ENCODE measurements at regions not wholly inside any gene's neighbourhood (a gene's known extent, or its start where the extent isn't known, plus 50 kb on each side); places are given as distances from the start of the nearest gene placed in this dataset.

DNA sequence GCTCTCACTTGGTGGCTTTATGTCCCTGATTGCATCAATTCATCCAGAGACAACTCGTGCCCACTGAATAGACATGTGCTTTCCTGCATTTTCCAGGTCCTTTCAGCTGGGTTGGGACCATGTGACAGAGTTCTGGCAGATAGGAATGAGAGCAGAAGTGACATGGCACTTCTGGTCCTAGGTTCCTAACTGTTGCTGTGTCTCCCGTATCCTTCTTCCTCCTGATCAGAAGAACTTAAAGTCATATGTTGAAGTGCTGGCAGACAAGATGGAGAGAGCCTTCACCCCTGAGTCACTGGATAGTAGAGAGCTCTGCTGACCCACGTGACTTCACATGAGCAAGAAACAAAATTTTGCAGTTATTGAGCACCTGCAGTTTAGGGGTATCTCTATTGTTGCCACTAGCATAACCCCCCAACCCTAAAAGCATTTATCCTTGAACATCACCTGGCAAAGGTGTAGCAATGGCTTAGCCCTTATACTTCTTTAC lies 80.0 kb downstream of the NREP start:
- no peak for DNase-seq (ENCODE audit: extremely low spot score, insufficient read length, low read depth)

DNA sequence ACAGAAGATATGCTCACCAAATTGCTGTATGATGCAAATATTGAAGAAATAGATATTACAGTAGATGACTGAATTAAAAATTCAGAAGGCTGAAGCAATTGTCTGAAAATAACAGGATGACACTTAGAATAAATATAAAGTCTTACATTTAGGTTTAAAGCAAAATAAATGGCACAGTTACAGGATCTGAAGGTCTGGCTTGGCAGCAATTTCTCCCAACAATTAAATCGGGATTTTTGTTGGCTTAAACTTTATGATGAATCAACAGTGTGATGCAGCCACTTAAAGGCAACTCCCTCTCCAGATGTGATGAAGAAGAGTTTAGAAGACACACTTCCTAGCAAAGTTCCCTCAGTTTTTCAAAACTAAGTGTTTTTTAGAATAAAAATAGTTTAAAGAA lies 80.5 kb downstream of the NREP start:
- DNase-seq (ENCODE audit: extremely low spot score, insufficient read length, low read depth) (no peak), FAIRE-seq (no peak)

More for the DNA sequence above, 80.0 kb downstream of the NREP start:
- FAIRE-seq: no peak

DNA sequence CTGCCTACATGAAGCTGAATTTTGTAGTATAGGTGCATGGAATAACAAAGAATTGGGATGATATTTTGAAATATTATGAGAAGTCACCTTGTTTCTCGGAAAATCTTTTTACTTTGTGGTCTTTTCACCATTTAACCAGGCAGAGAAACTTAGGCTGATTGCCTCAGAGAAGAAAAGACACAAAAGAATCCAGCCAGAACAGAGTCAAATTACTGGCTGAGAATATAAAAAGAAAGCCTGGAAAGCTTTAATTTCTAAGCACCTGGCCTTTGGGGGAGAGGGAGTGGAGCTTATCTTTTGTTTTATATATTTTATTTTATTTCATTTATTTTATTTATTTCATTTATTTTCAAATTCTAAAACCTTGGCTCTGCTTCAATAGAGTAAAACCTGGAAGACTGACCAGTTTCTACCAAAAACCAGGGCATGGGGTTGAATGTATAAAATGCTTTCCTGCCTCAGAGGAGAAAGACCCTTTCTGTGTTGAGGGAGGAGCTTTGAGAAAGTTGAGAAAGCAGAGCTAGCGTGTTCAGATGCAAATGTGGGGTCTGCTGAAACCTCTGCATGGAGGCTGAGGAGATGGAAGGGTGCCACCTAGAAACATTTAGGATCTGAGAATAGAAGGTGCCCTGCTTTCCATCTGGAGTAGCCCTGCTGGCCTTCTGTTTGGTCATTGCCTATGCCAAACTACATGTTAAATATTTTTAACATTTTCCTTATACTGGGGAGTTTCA lies 81.6 kb downstream of the NREP start:
- no peak for FAIRE-seq
- no peak for DNase-seq (ENCODE audit: extremely low spot score, insufficient read length, low read depth)

DNA sequence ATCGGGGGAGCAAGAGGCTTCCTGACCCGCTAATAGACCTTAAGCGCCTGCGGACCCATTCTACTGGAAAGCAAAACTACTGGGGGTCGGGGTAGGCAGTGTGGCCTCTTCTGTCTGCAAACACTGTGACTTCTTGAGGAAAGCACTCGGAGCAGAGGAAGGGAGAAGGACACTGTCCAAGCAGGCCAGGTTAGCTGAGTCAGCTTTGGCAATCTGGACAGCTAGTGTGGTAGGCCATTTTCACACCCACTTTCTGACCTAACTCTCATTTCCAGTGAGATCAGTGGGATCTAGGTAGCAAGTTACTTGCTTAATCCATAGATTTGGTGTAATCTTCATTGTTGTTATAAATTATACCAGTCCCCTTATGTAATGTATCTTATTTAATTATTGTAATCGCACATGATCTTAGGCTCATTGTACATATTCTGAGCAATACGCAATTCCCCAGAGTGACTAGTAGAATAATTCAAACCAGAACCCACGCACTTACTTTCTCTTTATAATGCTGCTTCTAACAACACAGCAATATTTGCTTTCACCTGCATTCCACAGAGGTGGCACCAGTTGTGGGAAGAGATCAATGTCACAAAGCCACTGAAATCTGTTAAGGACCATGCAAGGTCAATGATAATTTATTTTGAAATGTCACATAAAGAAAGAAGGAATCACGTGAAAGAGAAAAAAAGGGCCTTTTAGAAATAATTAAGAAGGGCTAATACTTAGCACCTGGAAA lies 82.9 kb downstream of the NREP start:
- FAIRE-seq (no peak), DNase-seq (ENCODE audit: extremely low spot score, insufficient read length, low read depth) (no peak)

DNA sequence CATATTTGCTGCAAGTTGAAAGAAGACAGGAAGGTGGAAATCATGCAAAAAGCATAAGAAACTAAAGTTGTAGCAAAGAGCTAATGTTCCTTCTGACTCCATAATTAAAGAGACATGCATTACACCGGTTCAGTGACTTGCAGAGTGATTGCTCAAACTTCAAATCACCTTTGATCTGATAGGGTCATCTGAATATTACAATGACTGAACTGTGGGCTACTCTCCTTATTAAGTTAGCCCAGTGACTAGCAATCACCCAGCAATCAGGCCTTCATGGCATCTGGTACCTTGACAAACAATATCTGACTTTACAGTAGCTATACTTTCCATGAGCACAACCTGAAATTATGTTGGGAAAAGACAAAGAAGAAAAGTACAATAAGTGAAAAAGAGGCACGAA lies 84.9 kb downstream of the NREP start:
- no peak for FAIRE-seq
- DNase-seq (ENCODE audit: extremely low spot score, insufficient read length, low read depth): no peak

DNA sequence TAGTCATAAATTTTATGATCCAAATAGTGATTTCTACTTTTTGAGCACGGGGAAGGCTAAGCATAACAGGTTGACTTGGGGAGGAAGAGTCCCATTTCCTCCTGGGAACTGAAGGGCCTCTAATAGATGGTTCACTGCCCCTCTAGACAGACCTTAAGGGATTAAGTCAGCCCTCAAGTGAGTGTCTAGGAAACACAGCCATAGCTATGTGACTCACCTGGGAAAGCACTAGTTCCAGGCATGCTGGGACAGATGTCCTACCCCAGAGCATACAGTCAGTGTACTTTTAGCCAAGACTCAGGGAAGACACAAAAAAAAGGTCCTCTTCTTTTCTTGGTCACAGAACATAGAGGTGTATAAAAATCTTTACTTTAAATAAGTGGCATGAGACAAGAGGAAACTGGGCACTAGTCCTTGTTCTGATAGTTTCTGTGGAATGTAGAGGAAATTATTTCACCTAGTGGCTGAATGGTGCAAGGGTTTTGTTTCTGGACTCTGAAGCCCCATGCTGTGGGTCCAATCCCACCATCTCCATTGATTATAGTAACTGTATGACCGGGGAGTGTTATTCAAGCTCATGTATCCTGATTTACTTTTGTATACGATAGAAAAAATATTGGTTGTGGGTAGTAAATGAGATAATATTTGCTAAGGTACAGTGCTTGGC lies 86.0 kb downstream of the NREP start:
- FAIRE-seq: no peak
- no peak for DNase-seq (ENCODE audit: extremely low spot score, insufficient read length, low read depth)

DNA sequence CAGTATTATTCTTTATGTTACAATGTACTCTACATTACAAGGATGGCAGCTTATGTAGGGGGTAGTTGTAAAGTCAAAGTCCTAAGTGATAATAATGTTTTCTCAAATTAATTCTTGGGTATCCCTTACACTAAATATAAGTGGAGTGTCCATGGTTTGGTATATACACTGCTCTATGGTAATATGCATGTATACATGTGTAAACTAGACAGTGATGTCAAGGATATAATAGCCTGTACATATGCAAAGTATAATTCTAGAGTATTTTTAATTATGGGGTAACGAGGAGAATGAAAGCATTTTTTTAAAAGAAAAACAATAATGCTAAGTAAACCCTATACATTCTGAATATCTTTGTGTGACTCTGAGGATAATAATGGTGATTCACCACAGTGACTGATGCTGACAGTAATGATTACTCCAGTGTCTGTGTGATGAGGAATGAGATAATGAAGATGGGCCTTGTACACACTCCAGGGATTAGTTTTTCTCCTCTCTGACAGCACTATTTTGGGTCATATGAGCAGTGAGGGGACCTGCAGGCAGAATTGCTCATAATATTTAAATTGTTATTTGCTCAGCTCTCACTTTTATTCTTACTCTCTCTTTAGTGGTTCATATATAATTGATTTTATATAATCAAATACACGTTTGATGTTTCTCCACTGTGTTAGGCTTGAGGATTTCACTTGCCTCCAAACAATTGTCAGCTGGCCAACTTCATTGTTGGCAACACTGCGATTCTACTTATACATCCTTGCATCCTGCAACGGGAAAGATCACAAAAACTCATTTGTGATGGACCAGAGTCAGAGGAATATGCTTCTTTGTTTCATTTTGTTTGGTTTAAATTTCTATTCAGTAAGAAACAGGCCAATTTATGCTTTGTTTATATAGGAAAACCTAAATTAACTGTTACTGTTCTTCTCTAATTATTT lies 88.2 kb downstream of the NREP start:
- FAIRE-seq (no peak), DNase-seq (ENCODE audit: extremely low spot score, insufficient read length, low read depth) (no peak)

DNA sequence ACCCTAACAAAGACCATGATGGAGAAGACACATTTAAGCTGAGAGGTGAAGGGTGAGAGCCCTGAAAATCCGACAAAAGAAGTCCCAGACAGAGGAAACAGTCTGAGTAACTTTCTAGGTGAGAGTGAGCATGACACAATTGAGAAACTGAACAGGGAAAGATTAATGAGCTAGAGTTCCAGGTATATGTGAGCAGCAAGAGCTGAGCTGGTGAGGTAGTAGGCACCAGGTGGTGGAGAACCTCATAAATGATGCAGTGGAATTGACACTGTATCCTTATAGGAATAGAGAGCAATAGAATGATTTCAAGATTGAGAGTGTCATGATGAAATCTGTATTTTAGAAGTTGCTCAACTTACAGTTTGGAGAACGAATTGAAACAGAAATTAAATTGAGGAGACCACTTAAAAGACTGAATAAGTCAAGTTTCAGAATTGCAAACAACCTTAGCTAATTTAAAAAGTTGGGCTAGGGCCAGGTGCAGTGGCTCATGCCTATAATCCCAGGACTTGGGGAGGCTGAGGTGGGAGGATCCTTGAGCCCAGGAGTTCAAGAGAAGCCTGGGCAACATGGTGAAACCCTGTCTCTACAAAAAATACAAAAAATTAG lies 89.8 kb downstream of the NREP start:
- DNase-seq (ENCODE audit: extremely low spot score, insufficient read length, low read depth) (no peak), FAIRE-seq (peak; percentile 59)

DNA sequence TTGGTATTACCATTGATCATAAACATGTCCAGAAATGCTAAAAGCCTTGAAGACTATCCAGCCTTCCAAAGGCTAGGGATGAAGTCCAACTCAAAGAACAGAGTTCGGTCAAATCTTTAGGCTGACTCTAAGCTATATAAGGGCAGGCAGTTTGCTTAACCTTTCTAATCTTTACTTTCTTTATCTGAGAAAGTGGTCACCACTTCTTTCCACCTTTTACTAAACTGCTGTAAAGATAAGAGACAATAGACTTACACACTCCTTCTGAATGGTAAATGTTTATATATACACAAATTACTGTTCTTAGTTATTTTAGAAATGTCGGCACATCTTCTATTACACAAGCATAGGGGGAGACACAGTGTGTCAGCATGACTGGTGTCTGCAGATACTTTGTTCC lies 100.4 kb downstream of the NREP start:
- FAIRE-seq: no peak

DNA sequence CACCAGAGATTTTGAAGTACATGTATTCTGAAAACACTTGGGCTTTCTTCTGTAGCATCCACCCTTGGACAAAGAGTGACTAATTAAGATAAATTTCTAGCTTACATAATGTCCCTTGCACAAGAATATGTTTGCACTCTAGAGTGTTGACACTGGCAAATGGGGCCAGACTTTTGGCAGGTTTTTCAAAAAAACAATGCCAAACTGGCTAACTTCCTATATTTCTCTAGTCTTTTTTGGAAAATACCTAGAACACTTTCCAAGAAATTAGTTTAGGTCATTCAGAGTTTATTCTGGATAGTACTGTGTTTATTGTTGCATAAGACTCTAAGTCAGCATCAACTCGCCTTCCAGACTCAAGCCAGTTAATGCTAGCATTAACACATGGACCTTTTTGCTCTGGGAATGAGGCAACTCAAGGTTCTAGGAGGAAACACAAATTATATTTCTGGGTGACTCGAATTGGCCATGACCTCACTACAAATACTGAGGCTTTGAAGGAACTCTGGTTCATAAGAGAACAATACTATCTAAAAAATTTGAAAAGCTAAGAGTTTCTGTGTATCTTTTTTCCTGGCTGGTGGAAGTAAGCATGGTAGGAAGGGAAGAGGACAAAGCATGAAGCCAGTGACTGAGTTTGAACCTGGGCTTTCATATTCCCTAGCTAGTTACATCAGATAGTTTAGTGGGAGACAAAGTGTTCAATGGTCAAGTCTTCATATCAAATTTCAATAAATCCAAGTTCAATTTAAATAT lies 101.6 kb downstream of the NREP start:
- no peak for DNase-seq (ENCODE audit: extremely low spot score, insufficient read length, low read depth)

More for the DNA sequence above, 100.4 kb downstream of the NREP start:
- no peak for DNase-seq (ENCODE audit: extremely low spot score, insufficient read length, low read depth)

DNA sequence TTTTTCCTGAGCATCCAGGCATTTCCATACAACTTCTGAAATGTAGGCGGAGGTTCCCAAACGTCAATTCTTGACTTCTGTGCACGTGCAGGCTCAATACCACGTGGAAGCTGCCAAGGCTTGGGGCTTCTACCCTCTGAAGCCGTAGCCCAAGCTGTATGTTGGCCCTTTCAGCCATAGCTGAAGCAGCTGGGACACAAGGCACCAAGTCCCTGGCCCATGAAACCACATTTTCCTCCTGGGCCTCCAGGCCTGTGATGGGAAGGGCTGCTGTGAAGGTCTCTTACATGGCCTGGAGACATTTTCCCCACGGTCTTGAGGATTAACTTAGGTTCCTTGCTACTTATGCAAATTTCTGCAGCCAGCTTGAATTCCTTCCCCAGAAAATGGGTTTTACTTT lies 103.6 kb downstream of the NREP start:
- FAIRE-seq: no peak
- no peak for DNase-seq (ENCODE audit: extremely low spot score, insufficient read length, low read depth)

More for the DNA sequence above, 101.6 kb downstream of the NREP start:
- no peak for FAIRE-seq

DNA sequence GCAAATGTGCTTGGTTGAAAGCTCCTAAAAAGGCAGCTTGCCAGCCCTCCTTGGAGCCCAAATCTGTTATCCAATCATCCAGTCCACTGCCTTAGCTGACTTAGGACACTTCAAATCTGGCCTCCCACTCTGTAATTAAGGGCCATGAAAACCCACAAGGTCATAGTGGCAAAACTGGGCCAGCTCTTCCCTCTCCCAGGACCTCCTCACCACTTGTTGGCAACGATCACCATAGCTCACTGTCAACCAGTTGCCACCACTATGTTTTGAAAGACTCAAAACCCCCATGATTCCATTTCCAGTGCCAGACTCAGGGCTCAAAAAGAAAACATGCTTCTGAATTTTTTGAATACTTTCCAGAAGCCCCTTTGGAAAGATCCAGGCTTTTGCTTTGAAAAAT lies 107.5 kb downstream of the NREP start:
- FAIRE-seq: no peak
- no peak for DNase-seq (ENCODE audit: extremely low spot score, insufficient read length, low read depth)

DNA sequence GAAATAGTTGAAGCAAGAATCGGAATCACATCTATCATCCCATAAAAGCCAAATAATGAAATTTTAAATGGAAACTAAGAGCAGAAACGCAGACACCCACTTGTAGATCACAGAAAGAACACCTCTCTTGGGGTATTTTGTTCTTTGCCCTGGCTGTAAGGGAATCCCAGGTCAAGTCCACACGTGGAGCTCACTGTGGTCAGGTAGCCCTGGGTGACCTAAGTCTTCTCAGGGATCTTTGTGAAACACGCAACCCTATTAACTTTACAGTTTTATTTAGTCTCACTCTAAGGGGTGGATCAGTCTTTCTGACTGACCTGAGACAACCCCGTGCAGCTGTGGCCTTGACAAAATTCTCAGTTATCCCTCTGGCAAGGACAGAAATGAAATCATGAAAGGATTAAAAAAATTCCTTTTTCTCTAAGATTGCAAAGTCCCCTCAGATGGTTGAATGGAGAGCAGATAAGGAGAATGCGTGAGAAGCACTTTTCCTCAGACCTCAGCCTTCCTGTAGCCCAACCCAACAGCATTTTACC lies 111.6 kb downstream of the NREP start:
- FAIRE-seq (no peak), DNase-seq (ENCODE audit: extremely low spot score, insufficient read length, low read depth) (no peak)

DNA sequence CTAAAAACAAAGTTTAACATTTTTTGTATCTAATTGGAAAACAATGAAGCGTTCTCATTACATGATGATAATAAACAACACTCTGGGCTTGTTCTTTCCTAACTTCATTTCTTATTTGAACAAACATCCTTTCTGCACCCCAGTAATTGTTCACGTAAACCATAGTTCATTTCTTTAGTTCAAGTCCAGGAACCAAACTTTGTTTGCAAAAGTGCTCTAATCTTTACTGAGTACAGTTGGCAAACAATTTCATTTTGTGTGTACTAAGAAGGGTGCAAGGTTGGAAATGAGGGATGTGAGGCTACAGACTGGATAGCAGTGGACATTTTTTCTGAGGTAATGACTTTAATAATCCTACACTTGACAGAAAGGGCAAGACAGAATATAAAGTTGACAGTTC lies 113.5 kb downstream of the NREP start:
- no peak for FAIRE-seq

DNA sequence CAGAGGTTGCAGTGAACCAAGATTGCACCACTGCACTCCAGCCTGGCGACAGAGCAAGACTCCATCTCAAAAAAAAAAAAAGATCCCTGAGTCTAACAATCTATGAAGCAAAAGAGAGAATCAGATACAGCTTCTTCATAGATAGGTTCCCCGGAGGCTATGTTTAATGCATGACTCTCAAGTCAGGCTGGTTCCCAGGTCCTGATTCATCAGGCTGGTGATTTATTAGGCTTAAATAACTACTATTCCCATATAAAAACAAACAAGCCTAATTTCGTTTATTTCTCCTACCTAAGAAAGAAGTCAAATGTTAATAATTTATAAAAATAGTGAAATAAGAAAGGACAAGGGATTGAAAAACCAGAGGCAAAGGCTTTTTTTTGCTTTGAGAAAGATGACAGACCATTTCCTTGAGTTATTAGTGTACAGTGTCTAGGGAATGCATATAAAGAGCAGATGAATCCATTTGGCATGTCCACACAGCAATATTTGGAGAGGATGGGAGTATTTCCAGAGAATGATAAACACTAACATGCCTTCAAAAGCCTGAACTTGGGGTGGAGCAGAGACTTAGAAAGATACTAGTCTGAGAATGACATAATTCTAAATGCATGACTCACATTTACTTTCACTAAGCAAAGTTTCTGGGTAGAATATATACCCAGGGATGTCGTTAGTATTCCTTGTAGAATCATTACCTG lies 115.3 kb downstream of the NREP start:
- FAIRE-seq (no peak), DNase-seq (ENCODE audit: extremely low spot score, insufficient read length, low read depth) (no peak)

More for the DNA sequence above, 113.5 kb downstream of the NREP start:
- DNase-seq (ENCODE audit: extremely low spot score, insufficient read length, low read depth): no peak

DNA sequence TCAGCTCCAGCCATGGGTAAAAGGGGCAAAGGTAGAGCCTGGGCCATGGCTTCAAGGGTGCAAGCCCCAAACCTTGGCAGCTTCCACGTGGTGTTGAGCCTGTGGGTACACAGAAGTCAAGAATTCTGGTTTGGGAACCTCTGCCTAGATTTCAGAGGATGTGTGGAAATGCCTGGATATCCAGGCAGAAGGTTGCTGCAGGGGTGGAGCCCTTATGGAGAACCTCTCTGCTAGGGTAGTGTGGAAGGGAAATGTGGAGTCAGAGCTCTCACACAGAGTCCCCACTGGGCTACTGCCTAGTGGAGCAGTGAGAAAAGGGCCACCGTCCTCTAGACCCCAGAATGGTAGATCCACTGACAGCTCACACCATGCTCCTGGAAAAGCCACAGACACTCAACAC lies 117.1 kb downstream of the NREP start:
- DNase-seq (ENCODE audit: extremely low spot score, insufficient read length, low read depth) (no peak), FAIRE-seq (no peak)

DNA sequence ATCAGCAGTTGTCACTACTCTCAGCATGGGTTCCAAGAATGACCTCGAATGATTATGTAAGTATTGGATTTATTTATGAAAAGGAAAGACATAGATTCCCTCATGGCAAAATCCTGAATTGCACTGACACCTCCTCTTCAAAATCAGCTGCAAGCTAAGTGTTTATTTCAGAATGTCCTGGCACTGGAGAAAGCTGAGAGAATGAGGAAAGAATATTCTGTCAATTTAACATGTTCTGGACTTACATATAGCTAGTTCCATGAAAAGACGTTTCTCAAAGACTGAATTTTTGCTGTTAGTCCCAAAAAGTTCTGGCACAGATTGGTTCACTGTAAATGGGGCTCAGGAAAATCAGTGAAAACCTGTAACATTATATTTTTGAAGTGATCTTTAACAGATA lies 120.3 kb downstream of the NREP start:
- DNase-seq (ENCODE audit: extremely low spot score, insufficient read length, low read depth) (no peak), FAIRE-seq (no peak)
